Nucleus accumbens (tissue), 56 donors: ENCODE measurements at regions not wholly inside any gene's neighbourhood (a gene's known extent, or its start where the extent isn't known, plus 50 kb on each side); places are given as distances from the start of the nearest gene placed in this dataset.
"Not testable (repeated sequence)": the region's sequence is repeated elsewhere in the genome, so short reads cannot be mapped to it uniquely, and the experiment has no call there.

Experiments used
- DNase-seq, 56 donors: peaks; one replicate each; lab custom pipeline; 2025; lab: John Stamatoyannopoulos, UW

DNA sequence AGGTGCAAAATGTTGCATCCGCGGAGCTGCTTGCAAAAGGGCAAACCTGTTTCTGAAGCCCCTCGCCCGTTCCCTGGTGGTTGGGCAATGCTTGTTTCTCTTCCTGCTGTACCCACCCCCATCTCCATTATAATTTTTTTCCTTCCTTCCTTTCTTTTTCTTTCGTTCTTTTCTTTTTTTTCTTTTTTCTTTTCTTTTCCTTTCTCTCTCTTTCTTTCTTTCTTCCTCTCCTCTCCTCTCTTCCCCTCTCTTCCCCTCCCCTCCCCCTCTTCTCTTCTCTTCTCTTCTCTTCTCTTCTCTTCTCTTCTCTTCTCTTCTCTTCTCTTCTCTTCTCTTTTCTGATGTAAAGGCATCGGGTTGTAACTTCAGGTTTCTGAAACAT lies 278.2 kb downstream of the GATA3 start:
- no peak for DNase-seq

DNA sequence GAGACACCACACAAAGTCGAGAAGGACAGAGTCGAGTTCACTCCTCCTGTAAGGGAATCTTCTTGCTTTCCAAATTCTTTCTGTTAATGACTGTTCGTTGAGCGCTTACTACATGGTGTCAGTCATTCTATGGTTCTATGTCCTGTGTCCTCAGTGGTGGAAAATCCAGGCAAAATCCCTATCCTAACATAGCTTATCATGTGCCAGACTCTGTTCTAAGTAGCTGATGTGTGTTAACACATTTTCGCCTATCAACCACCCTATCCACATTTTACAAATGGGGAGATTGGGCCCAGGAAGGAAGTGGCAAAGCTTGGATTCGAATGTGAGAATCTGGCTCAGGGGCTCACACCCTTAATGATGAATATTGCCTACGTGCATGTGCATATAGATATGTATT lies 280.1 kb downstream of the GATA3 start:
- DNase-seq = no peak

DNA sequence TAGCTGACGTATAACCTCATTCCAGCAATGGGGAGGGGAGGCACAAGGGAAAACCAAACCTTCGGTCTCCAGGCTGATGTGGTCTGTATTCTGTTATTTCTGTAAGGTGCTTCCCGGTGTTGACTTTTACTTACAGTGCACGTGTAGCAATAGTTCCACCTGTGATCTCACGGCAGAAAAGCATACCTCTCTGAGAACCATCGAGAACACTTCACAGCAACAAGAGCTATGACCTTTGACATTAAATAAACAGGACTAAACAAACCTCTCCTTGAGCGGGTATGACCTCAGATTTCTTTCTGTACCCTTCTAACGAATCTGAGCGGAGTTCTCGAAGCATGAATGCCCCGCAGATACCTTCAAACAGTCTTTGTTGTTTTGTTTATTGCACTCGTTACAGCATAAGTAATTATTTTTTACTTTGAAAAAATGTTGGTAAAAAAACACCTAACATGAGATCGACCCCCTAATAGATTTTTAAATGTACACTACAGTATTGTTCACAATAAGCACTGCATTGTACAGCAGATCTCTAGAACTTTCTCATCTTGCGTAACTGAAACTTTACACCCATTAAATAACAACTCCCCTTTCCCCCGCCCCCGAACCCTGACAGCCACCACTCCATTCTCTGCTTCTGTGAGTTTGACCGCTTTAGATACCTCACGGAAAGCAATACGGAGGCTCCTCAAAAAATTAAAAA lies 282.3 kb downstream of the GATA3 start:
- DNase-seq = no peak

GRCh38 chr10:8337332-8337651 lies 282.8 kb downstream of the GATA3 start:
- no peak for DNase-seq

DNA sequence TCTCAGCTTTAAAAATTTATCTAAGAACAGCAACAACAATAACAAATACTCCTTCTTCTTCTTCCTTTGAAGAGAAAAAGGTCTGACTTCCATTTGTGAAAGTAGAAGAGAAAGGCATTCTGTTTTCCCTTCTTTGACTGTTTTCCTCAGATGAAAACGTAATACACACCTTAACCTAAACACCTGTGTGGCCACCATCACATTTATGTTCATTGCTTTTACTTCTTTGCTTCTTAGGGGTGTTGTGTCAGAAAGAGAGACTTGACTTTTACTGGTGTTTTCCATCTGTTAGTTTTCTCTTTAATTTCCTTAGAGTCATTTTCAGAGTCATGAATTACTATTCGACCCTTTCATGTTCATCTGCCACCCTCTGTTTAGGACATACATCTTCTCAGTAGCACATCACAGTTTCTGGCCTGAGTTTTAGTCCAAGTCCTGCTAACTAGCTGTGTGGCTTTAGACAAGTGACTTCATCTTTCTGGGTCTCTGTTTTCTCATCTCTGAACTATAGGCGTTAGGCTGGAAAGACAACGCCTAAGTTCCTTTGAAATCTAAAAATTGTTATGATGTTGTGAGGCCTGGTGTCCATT lies 283.8 kb downstream of the GATA3 start:
- DNase-seq = no peak

GRCh38 chr10:8344756-8345155 lies 290.3 kb downstream of the GATA3 start:
- DNase-seq = no peak

DNA sequence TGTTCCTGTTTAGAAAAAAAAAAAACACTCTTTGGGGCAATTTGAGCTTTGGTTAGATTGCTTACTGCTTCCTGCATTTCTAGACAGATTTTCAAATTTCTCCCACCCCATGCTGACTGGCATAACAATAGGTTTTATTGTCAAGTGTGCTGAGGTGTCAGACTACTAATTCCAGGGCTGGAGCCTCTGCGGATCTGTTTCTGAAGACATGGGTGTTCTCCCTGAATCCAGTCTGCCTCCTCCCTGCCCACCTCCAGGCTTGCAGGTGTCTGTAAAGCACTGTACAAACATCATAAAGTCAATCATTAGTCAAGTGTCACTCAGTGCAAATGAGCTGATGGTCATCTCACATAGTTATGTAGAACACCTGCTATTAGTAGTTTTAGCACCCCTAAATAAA lies 292.4 kb downstream of the GATA3 start:
- no peak for DNase-seq

- DNase-seq = not testable (repeated sequence)
These were observed 293.1 kb downstream of the GATA3 start for GRCh38 chr10:8347614-8348013.

DNA sequence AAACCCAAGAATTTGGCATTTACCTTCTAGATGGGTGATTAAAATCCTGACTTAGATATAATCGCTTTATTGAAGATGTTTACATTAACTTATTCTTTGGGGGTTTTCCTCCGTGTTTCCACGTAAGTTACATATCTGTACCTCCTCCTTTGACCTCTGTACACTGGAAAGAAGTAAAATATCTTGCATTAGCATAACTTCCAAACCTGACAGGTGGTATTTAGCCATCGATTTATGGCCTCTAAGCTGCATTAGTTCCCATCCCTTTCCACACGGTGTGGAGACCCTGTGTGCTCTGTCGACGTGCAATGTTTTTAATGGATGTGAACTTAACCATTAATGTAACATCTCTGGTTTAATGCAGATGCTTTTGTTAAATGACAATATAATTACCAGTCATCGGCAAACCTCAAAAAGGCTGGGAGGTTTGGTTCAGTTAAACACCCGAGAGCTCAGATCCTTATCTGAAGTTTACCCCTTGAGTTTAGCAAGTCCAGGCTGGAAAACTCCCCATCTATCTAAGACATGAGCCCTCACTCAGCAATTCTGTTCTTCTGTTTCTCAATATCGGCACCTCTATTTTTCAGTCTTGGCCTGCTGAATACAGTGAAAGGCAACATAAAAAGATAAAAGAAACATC lies 295.2 kb downstream of the GATA3 start:
- DNase-seq = no peak

DNA sequence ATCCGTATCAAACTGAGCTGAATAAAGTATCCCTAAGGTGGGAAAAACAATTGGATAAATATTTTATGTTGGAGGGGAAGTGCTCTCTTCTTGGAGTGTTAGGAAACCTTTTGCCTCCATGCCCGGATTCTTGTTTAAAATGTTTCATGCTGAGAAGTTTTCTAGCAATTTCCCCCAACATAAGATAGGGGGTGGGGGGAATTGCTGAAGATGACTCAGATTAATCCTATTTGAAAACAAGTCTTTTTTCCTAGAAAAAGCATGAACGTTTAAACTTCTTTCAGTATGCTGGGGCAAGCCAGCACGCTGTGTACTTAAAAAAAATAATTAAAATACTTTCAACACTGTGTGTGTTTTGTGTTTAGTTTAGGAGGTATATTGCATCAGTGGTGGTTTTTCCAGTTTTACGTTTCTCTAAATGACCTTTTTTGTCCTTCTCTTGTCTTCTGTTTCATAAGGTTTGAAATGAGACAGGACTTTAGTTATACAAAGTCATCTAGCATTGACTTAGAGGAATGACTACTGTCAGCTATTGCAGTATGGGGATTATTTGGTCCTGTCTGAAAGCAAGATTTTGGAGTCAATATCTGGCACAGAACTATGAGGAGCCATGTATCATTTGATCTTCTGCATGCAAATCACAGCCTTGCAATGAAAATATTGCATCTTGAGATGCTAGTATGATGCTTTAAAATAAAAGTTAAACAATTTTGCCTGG lies 295.9 kb downstream of the GATA3 start:
- DNase-seq = no peak

DNA sequence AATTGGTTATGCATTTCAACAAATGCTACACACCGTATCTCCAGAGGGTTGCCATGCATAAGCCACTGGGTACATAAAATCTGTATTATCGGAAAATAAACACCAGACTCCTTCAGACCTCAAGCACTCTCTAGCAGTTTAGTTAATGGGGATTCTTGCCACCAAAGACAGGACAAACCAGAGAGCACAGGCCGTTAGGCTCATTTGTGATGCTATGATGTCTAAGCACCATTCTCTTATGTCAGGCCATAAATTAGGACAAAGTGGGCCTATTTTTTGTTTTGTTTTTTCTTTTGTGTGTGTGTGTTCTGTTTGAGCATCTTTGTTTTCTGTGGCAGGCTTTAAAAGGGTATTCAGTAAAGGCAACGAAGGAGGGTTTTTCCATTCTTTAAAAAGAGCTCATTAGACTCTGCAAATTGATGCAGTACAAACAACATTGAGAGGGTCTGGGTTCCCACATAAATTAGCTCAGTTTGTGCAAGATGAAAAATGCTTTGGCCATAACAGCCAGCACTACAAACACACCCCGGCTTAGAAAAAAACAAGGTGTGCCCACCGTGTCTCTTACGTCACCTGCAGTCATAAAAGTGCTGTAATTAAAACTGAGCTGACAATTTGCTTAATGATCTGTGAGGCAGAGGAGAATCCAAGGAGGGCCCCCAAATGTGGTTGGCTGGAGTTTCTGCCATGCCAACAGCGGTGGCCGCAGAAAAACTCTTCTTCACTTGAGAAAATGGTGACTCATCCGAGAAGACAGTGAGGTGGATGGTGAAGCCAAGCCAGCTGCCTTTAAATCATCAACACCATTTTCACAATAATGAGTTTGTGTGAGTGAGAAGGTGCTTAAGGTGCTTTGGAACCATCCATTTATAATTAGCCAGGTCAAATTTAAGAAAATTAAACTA lies 297.9 kb downstream of the GATA3 start:
- DNase-seq = no peak

GRCh38 chr10:8356283-8356682 lies 301.8 kb downstream of the GATA3 start:
- no peak for DNase-seq

DNA sequence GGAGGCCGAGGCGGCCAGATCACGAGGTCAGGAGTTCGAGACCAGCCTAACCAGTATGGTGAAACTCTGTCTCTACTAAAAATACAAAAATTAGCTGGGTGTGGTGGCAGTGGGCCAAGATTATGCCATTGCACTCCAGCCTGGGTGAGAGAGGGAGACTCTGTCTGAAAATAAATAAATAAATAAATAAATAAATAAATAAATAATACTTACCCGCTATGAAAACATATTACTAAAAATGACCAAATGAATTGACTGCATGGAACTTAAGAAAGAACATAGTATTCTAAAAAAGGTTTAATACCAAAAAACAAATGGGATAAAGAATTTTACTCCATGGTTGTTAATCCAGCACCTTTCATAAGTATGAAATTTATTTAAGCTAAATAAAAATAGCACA lies 305.0 kb downstream of the GATA3 start:
- DNase-seq = no peak

DNA sequence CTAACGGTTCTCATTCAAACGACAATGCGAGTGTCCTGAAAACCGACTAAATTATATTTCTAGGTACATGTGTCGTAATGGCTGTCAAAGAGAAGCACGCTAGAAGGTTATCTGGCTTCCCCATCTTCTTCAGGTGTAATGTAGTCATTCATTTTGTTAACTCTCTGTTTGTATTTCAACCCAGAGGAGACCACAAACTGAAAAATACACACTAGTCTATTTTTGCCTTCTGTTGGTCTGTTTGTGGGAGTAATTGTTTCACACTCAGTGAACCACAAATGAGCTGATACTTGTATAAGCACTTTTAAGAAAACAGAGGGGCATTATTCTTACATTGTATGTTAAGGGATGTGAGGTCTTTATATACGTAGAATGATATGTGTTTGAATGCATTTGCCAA lies 305.9 kb downstream of the GATA3 start:
- no peak for DNase-seq

GRCh38 chr10:8360814-8361509 lies 306.5 kb downstream of the GATA3 start:
- DNase-seq = no peak

- no peak for DNase-seq
These were observed 307.0 kb downstream of the GATA3 start for GRCh38 chr10:8361510-8361844.

GRCh38 chr10:8365935-8366911 lies 311.7 kb downstream of the GATA3 start:
- DNase-seq = no peak

DNA sequence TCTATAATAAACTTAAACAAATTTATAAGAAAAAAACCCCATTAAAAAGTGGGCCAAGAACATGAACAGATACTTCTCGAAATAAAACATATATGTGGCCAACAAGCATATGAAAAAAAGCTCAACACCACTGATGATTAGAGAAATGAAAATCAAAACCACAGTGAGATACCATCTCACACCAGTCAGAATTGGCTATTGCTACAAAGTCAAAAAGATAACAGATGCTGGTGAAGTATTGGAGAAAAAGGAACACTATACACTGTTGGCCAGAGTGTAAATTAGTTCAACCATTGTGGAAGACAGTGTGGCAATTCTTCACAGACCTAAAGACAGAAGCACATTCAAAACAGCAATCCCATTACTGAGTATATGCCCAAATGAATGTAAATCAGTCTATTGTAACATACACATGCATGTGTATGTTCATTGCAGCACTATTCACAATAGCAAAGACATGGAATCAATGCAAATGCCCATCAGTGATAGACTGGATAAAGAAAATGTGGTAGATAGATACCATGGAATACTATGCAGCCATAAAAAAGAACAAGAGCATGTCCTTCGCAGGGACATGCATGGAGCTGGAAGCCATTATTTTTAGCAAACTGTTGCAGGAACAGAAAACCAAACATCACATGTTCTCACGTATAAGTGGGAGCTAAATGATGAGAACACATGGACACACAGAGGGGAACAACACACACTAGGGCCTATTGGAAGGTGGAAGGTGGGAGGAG lies 313.4 kb downstream of the GATA3 start:
- not testable (repeated sequence) for DNase-seq
